ENCODE measurements at regions not wholly inside any gene's neighbourhood (a gene's known extent, or its start where the extent isn't known, plus 50 kb on each side); places are given as distances from the start of the nearest gene placed in this dataset.

DNA sequence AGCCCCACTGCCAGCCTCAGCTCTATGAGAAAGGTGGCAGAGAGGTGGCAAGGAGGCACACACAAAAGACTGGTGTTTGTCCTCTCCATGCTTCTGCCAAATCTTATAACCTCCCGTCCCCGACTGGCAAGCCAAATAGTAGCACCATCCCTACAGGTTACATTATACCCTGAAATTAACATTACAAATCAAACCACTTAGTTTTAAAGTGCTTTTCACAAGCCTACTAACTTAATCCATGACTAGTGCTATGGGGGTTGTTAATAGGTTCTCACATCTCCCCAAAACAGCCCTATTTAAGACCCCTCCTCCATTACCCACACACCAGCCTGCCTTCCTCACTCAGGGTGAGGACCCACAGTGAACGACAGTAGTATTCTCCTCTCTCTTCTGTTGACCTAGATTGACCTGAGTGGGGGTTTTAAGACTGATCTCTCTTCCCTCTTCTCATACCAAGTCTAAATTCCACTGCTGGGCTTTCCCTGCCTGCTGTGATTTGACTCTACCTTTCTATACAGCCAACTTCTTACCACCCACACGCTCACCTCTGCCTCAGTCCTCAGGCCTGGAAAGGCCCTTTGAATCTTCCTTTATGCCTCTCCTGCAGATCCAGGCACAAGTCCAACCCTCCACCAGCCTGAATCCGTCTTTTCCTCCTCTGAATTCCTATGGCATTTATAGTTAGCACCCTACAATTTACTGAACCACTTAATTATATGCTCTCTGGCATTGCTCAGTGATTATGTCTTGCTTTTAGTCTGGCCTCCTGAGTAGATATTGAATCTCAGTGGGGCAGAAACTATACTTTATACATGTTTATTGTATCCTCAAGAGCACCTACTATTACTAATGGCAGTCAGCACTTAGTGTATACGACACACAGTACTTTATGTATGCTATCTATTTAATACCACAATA, 116.1 kb downstream of the TMEM174 start:
- no peak for TF ChIP-seq CTCF (IDR thresholded peaks at IDR 0.05)
- TF ChIP-seq ZFX (IDR thresholded peaks at IDR 0.05; ENCODE audit: borderline replicate concordance) = no peak

Data from 22Rv1 (cell line).